ENCODE measurements at regions not wholly inside any gene's neighbourhood (a gene's known extent, or its start where the extent isn't known, plus 50 kb on each side); places are given as distances from the start of the nearest gene placed in this dataset.

DNA sequence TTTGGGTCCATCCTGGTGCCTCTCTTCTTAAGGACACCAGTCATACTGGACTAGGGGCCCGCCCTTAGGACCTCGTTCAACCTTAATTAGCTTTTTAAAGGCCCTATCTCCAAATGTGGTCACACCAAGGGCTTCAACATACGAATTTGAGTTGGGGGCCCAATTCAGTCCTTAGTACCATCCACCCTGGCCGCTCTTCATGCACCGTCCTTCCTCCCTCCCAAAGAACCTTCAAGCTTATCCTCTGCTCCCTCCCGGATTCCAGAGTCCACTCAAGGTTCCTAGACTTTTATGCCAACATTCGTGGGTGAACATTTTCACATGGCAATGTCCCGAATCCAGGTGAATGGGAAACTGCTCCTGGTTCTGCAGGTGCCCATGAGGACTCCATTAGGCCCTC lies 201.3 kb upstream of the IGF1R start:
- no peaks in the 10 kb centered on the region for H3K79me2 ChIP-seq (ENCODE audit: low read length)
- H3K9ac ChIP-seq (ENCODE audit: low read length), result no peak overlapping the region
- no peak overlapping the region for H3K27ac ChIP-seq (ENCODE audit: low read length)
- no peak overlapping the region for H3K4me2 ChIP-seq (ENCODE audit: low read length)
- H2AFZ ChIP-seq (ENCODE audit: low read depth, low read length), result no peak overlapping the region
- peaks cover 10% of the 10 kb centered on the region for H3K4me1 ChIP-seq (ENCODE audit: low read length)
- H3K4me3 ChIP-seq (ENCODE audit: low read length), result no peak overlapping the region
- H3K36me3 ChIP-seq (replicated peaks; ENCODE audit: low read depth, low read length), result no peaks in the 10 kb centered on the region
- H3K27me3 ChIP-seq (ENCODE audit: low read depth, low read length), result peaks cover 18% of the 10 kb centered on the region
- TF ChIP-seq EZH2phosphoT487 (IDR thresholded peaks at IDR 0.05; ENCODE audit: low read depth), result no peak
- TF ChIP-seq CTCF (IDR thresholded peaks at IDR 0.05; ENCODE audit: low read depth, low read length), result no peak
- no peaks in the 10 kb centered on the region for H3K9me3 ChIP-seq (ENCODE audit: insufficient read depth, low read length)
- no peaks in the 10 kb centered on the region for H4K20me1 ChIP-seq (ENCODE audit: insufficient read depth, low read length)

- H2AFZ ChIP-seq (ENCODE audit: low read depth, low read length), result no peak overlapping the region
- H3K4me2 ChIP-seq (ENCODE audit: low read length), result no peak overlapping the region
- H3K9me3 ChIP-seq (ENCODE audit: insufficient read depth, low read length), result no peaks in the 10 kb centered on the region
- H3K4me1 ChIP-seq (ENCODE audit: low read length), result peaks cover 3% of the 10 kb centered on the region; the same call in 1 of the 2 replicates
- no peaks in the 10 kb centered on the region for H3K36me3 ChIP-seq (replicated peaks; ENCODE audit: low read depth, low read length)
- H3K27ac ChIP-seq (ENCODE audit: low read length), result no peak overlapping the region
- no peak overlapping the region for H3K9ac ChIP-seq (ENCODE audit: low read length)
- H3K4me3 ChIP-seq (ENCODE audit: low read length), result no peak overlapping the region
- H3K27me3 ChIP-seq (ENCODE audit: low read depth, low read length), result peaks cover 10% of the 10 kb centered on the region
- no peak for TF ChIP-seq CTCF (IDR thresholded peaks at IDR 0.05; ENCODE audit: low read depth, low read length)
- TF ChIP-seq EZH2phosphoT487 (IDR thresholded peaks at IDR 0.05; ENCODE audit: low read depth), result no peak
- H3K79me2 ChIP-seq (ENCODE audit: low read length), result no peaks in the 10 kb centered on the region
- H4K20me1 ChIP-seq (ENCODE audit: insufficient read depth, low read length), result no peaks in the 10 kb centered on the region
These were observed 197.1 kb upstream of the IGF1R start for GRCh38 chr15:98451236-98451635.

DNA sequence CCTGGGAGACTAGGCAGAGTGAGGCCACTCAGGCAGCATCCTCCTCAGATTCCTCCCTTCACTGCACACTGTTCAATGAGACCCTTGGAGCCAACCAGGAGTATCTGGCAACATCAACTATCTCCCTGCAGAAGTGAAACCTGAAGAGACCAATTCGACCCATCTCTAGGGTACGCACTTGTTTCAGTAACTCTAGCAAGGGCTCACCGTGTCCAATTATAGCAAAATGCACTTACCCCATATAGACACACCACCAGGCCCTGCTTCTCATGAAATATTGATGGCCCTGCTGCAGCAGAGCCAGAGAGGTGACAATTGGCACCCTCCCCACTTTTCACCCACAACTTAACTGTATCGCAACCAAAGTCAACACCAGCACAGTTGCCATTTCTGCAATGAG lies 196.1 kb upstream of the IGF1R start:
- Histone ChIP-seq H2AFZ (ENCODE audit: low read depth, low read length) (no peak overlapping the region), H3K27ac (ENCODE audit: low read length) (no peak overlapping the region), H3K9ac (ENCODE audit: low read length) (no peak overlapping the region), H3K36me3 (replicated peaks; ENCODE audit: low read depth, low read length) (no peaks in the 10 kb centered on the region), H3K4me3 (ENCODE audit: low read length) (no peak overlapping the region), H3K4me2 (ENCODE audit: low read length) (no peak overlapping the region), H3K9me3 (ENCODE audit: insufficient read depth, low read length) (no peaks in the 10 kb centered on the region), H4K20me1 (ENCODE audit: insufficient read depth, low read length) (no peaks in the 10 kb centered on the region), H3K27me3 (ENCODE audit: low read depth, low read length) (peaks cover 10% of the 10 kb centered on the region), H3K79me2 (ENCODE audit: low read length) (no peaks in the 10 kb centered on the region), H3K4me1 (ENCODE audit: low read length) (peaks cover 3% of the 10 kb centered on the region; the same call in 1 of the 2 replicates)
- TF ChIP-seq CTCF (IDR thresholded peaks at IDR 0.05; ENCODE audit: low read depth, low read length), result no peak
- no peak for TF ChIP-seq EZH2phosphoT487 (IDR thresholded peaks at IDR 0.05; ENCODE audit: low read depth)

DNA sequence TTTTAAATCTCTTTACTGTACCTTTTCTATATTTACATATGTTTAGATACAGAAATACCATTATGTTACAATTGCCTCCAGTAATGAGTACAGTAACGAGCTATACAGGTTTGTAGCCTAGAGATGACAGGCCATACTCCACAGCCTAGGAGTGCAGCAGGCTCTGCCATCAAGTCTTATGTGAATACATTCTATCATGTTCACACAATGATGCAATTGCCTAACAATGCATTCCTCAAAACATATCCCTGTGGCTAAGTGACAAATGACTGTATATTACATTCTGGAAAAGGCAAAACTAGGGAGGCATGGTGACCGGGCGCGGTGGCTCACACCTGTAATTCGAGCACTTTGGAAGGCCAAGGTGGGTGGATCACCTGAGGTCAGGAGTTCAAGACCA lies 192.4 kb upstream of the IGF1R start:
- no peak overlapping the region for H3K4me3 ChIP-seq (ENCODE audit: low read length)

More for the DNA sequence above, 192.4 kb upstream of the IGF1R start:
- H4K20me1 ChIP-seq (ENCODE audit: insufficient read depth, low read length), result no peaks in the 10 kb centered on the region
- H3K4me2 ChIP-seq (ENCODE audit: low read length), result no peak overlapping the region
- H2AFZ ChIP-seq (ENCODE audit: low read depth, low read length), result no peak overlapping the region
- no peak overlapping the region for H3K9ac ChIP-seq (ENCODE audit: low read length)
- no peaks in the 10 kb centered on the region for H3K27me3 ChIP-seq (ENCODE audit: low read depth, low read length)
- no peaks in the 10 kb centered on the region for H3K4me1 ChIP-seq (ENCODE audit: low read length)
- no peaks in the 10 kb centered on the region for H3K79me2 ChIP-seq (ENCODE audit: low read length)
- H3K27ac ChIP-seq (ENCODE audit: low read length), result no peak overlapping the region
- H3K36me3 ChIP-seq (replicated peaks; ENCODE audit: low read depth, low read length), result no peaks in the 10 kb centered on the region
- TF ChIP-seq CTCF (IDR thresholded peaks at IDR 0.05; ENCODE audit: low read depth, low read length), result no peak
- no peak for TF ChIP-seq EZH2phosphoT487 (IDR thresholded peaks at IDR 0.05; ENCODE audit: low read depth)
- H3K9me3 ChIP-seq (ENCODE audit: insufficient read depth, low read length), result no peaks in the 10 kb centered on the region

Data from OCI-LY3 (cell line).